NCI-H748 treated with DMSO at 0.1 percent for 48 hours (cell line): ENCODE measurements at regions not wholly inside any gene's neighbourhood (a gene's known extent, or its start where the extent isn't known, plus 50 kb on each side); places are given as distances from the start of the nearest gene placed in this dataset.
A peak's percentile ranks its signal among the peaks of the same experiment; 100 is the strongest.

Source experiments
- DNase-seq: peaks from one replicate; lab custom pipeline; 2025; lab: John Stamatoyannopoulos, UW

GRCh38 chr3:6578526-6578925, 282.4 kb upstream of the GRM7 start:
- no peak for DNase-seq

- no peak for DNase-seq
These were observed 280.1 kb upstream of the GRM7 start for GRCh38 chr3:6580808-6581207.

GRCh38 chr3:6585360-6585759, 275.6 kb upstream of the GRM7 start:
- no peak for DNase-seq

- DNase-seq = no peak
These were observed 260.7 kb upstream of the GRM7 start for GRCh38 chr3:6600237-6600636.

GRCh38 chr3:6601374-6601773, 259.5 kb upstream of the GRM7 start:
- peak; percentile 12 for DNase-seq

GRCh38 chr3:6602329-6602728, 258.6 kb upstream of the GRM7 start:
- no peak for DNase-seq

DNA sequence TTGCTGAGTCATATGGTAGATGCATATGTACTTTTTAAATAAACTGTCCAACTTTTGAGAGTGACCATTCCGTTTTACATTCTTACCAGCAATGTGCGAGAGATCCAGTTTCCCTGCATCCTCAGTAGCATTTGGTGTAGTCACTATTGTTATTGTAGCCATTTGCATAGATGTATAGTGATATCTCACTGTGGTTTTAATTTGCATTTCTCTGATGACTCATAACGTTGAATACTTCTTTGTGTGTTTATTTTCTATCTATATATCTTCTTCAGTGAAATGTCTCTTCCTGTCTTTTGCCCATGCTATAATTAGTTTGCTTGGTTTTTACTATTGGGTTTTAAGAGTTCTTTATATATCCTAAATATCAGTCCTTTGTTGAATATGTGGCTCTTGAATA, 255.7 kb upstream of the GRM7 start:
- no peak for DNase-seq

- DNase-seq = no peak
These were observed 252.1 kb upstream of the GRM7 start for GRCh38 chr3:6608843-6609242.

DNA sequence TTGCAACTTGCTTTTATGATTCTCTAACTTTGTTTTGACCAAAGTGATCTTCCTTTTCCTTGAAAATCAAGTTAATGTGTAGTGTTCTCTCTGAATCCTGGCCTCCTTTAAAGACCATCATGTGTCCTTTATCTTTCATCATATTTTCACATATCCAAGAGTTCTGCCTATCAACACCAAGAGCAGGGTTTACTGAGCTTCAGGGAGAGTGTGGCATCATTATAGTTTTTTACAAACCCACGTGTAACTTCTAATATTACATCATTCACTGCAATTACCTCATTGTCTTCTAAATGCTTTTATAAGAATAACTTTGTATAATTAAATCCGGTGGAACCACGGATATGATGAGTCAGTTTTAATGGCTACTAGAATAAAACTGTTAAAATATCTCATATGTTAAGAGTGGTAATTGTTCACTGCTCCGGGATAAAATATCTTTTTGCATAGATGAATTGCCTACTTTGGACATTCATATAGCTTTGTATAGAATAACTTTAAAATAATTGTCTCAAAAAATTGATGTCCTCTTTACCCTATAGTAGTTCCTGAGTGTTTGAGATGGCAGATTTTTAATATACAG, 248.8 kb upstream of the GRM7 start:
- no peak for DNase-seq

DNA sequence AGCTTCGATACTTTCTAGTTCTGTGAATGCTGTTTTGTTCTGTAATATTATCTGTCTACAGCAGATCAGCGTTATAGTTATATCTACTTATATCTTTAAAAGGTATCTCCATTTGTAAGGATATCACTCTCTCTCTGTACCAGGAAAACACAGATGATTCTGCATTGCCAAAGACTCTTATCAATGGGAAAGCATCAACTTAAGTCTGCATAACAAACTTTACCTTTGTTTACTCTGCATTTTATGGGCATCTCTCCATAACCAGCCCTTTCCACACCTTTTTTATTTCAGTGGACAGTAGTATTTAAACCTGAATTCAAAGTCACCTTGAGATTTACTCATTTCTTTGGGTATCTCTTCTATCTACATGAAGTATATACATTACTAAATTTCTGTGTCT, 238.7 kb upstream of the GRM7 start:
- DNase-seq = no peak

DNA sequence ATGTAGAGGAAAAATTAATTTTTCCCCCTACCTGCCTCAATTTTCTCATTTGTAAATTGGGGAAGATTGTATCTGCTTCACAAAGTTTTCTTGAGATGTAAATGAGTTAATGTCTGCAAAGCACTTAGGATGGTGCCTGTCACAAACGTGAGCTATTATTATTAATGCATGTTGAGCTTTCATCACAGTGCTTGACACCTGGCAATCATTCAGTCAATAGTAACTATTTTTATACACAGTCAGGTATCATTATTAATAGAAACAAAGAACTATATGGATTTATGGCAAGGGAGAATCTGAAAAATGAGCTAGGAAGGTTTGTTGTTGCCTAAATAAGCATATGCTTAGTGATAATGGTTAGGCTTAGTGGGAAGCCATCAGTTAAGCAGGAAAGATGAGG, 238.2 kb upstream of the GRM7 start:
- no peak for DNase-seq

- no peak for DNase-seq
These were observed 229.5 kb upstream of the GRM7 start for GRCh38 chr3:6631376-6631775.

- DNase-seq = no peak
These were observed 220.0 kb upstream of the GRM7 start for GRCh38 chr3:6640907-6641306.

GRCh38 chr3:6644070-6644929, 216.6 kb upstream of the GRM7 start:
- peak; percentile 3 for DNase-seq

DNA sequence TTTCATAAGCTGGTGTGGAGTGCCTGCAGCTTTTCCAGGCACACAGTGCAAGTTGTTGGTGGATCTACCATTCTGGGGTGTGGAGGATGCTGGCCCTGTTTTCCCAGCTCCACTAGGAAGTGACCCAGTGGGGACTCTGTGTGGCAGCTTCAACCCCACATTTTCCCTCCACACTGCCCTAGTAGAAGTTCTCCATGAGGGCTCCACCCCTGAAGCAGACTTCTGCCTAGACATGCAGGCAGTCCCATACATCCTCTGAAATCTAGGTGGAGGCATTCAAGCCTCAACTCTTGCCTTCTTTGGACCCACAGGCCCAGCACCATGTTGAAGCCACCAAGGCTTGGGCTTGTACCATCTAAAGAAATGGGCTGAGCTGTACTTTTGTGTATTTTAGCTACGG, 206.2 kb upstream of the GRM7 start:
- no peak for DNase-seq

GRCh38 chr3:6655275-6655674, 205.6 kb upstream of the GRM7 start:
- DNase-seq = no peak

- DNase-seq = no peak
These were observed 203.3 kb upstream of the GRM7 start for GRCh38 chr3:6657591-6657990.

DNA sequence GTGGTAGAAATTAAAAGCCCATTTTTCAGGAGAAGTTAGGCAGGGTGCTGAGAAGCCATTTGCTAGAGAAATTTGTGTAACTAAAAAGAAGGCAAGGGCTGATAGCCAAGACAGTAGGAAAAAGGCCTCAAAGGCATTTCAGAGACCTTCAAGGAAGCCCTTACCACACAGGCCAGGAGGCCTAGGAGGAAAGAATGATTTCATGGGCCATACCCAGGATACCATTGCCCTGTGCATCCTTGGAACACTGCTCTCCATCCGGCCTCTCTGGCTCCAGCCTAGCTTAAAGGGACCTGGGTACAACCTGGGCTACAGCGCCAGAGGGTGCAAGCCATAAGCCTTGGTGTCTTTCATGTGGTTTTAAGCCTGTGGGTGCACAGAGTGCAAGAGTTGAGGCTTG, 193.6 kb upstream of the GRM7 start:
- no peak for DNase-seq

GRCh38 chr3:6671363-6671762, 189.6 kb upstream of the GRM7 start:
- no peak for DNase-seq

DNA sequence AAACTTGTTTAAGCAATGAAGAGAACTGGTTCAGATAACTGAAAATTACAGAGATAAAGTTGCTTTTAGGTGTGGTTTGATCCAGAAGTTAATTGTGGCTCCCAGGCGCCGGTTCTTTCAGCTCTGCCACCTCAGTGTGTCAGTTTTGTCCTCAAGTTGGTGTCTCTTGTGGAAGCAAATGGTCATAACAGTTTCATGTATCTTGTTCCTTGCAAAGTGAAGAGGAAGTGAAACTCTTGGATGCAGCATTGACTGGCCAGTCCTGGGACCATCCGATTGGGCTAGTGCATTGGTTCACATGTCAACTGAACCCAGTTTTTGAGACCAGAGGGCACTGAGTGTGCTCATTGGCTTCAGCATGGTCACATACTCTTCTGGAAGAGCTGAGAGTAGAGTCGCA, 181.4 kb upstream of the GRM7 start:
- no peak for DNase-seq

GRCh38 chr3:6680119-6680806, 180.7 kb upstream of the GRM7 start:
- no peak for DNase-seq

GRCh38 chr3:6697285-6697684, 163.6 kb upstream of the GRM7 start:
- DNase-seq = no peak

DNA sequence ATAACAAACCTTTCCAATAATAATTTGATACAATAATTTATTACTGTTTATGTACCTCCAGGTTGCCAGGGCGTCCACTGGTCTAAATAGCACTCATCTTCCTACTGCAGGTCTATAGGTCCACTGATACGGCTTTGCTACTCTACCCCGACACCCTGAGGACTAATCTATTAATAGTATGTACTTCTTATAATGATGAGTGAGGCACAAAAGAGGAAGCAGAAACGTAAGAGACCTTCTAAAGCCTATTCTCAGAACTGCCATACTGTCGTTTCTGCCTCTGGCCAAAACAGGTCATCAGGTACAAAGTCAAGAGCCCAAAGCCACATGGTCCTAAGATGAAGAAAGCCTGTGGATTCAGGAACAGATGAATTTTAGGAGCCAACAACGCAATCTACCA, 163.2 kb upstream of the GRM7 start:
- DNase-seq = no peak
